ENCODE measurements at regions not wholly inside any gene's neighbourhood (a gene's known extent, or its start where the extent isn't known, plus 50 kb on each side); places are given as distances from the start of the nearest gene placed in this dataset.

GRCh38 chr3:161444694-161445077, 51.9 kb upstream of the OTOL1 start:
- TF ChIP-seq POLR2A (IDR thresholded peaks at IDR 0.05), result no peak
- TF ChIP-seq, protein P1, sequence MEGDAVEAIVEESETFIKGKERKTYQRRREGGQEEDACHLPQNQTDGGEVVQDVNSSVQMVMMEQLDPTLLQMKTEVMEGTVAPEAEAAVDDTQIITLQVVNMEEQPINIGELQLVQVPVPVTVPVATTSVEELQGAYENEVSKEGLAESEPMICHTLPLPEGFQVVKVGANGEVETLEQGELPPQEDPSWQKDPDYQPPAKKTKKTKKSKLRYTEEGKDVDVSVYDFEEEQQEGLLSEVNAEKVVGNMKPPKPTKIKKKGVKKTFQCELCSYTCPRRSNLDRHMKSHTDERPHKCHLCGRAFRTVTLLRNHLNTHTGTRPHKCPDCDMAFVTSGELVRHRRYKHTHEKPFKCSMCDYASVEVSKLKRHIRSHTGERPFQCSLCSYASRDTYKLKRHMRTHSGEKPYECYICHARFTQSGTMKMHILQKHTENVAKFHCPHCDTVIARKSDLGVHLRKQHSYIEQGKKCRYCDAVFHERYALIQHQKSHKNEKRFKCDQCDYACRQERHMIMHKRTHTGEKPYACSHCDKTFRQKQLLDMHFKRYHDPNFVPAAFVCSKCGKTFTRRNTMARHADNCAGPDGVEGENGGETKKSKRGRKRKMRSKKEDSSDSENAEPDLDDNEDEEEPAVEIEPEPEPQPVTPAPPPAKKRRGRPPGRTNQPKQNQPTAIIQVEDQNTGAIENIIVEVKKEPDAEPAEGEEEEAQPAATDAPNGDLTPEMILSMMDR (IDR thresholded peaks at IDR 0.05), result no peak
- H3K4me3 ChIP-seq, result no peak overlapping the region
- intact Hi-C loops (cut with DNase I), result no loop called here
- H3K27me3 ChIP-seq, result no peaks in the 10 kb centered on the region
- WGBS, 4 donors, result 57 to 85% (median 74%) methylated on average over 3 of the region's 3 CpGs
- no peaks in the 10 kb centered on the region for H3K4me1 ChIP-seq (replicated peaks in 1 of 2)
- no peaks in the 10 kb centered on the region for H3K36me3 ChIP-seq (replicated peaks in 1 of 2)
- no peak for DNase-seq
- H3K9me3 ChIP-seq (replicated peaks in 1 of 3), result no peaks in the 10 kb centered on the region
- H3K27ac ChIP-seq, result no peak overlapping the region

- TF ChIP-seq, protein P1 (IDR thresholded peaks at IDR 0.05), result no peak
- no peak for TF ChIP-seq POLR2A (IDR thresholded peaks at IDR 0.05)
- H3K27ac ChIP-seq, result no peak overlapping the region
- WGBS, 4 donors, result 84 to 91% (median 87%) methylated on average over 4 of the region's 4 CpGs
- no peak overlapping the region for H3K4me3 ChIP-seq
- no peaks in the 10 kb centered on the region for H3K27me3 ChIP-seq
- intact Hi-C loops (cut with DNase I), result no loop called here
- H3K4me1 ChIP-seq (replicated peaks in 1 of 2), result no peaks in the 10 kb centered on the region
- H3K9me3 ChIP-seq (replicated peaks in 1 of 3), result no peaks in the 10 kb centered on the region
- DNase-seq, result no peak
- no peaks in the 10 kb centered on the region for H3K36me3 ChIP-seq (replicated peaks in 1 of 2)
These were observed 52.5 kb upstream of the OTOL1 start for GRCh38 chr3:161443921-161444693.

- no peaks in the 10 kb centered on the region for H3K36me3 ChIP-seq (replicated peaks in 1 of 2)
- whole genome bisulfite sequencing, 4 donors, result 91 to 93% (median 92%) methylated on average over 4 of the region's 4 CpGs
- intact Hi-C loops (cut with DNase I), result no loop called here
- H3K27ac ChIP-seq, result no peak overlapping the region
- no peaks in the 10 kb centered on the region for H3K9me3 ChIP-seq (replicated peaks in 1 of 3)
- DNase-seq, result no peak
- H3K4me3 ChIP-seq, result no peak overlapping the region
- no peaks in the 10 kb centered on the region for H3K4me1 ChIP-seq (replicated peaks in 1 of 2)
- no peaks in the 10 kb centered on the region for H3K27me3 ChIP-seq
- TF ChIP-seq, protein P1 (IDR thresholded peaks at IDR 0.05), result no peak
- TF ChIP-seq POLR2A (IDR thresholded peaks at IDR 0.05), result no peak
These were observed 59.0 kb upstream of the SPTSSB start for GRCh38 chr3:161430307-161430706.

GRCh38 chr3:161427347-161427746, 56.0 kb upstream of the SPTSSB start:
- no peaks in the 10 kb centered on the region for H3K36me3 ChIP-seq (replicated peaks in 1 of 2)
- no peak for TF ChIP-seq POLR2A (IDR thresholded peaks at IDR 0.05)
- TF ChIP-seq, protein P1 (IDR thresholded peaks at IDR 0.05), result no peak
- intact Hi-C loops (cut with DNase I), result loop anchor here in 1 of 2 donors (10.0 kb wide), 1 partner anchor 723 kb away; no protein-coding TSS in a partner anchor
- no peaks in the 10 kb centered on the region for H3K9me3 ChIP-seq (replicated peaks in 1 of 3)
- no peak for DNase-seq
- H3K27me3 ChIP-seq, result no peaks in the 10 kb centered on the region
- no peak overlapping the region for H3K27ac ChIP-seq
- WGBS, 4 donors, result 39 to 50% (median 45%) methylated on average over 1 of the region's 1 CpG
- no peaks in the 10 kb centered on the region for H3K4me1 ChIP-seq (replicated peaks in 1 of 2)
- H3K4me3 ChIP-seq, result no peak overlapping the region

Data from adrenal gland (tissue), 9 donors.